HCT116 (cell line): ENCODE measurements at regions not wholly inside any gene's neighbourhood (a gene's known extent, or its start where the extent isn't known, plus 50 kb on each side); places are given as distances from the start of the nearest gene placed in this dataset.

Experiments
- EZH2 ChIP-seq: fragments of 200-600 bp; sonication (generic); IDR thresholded peaks from 2 replicates; pipeline ENCODE4 v1.6.1; 2017; ENCODE audit warnings: antibody characterized with exemption, mixed run types
- JUND ChIP-seq: IDR thresholded peaks from 2 replicates; pipeline ENCODE4 v1.6.1; 2012
- POLR2A ChIP-seq: IDR thresholded peaks from 2 replicates; pipeline ENCODE4 v1.7.0; 2011; ENCODE audit warnings: borderline replicate concordance; ENCODE audit not compliant: insufficient read depth, insufficient read length; ENCODE audit errors: extremely low read depth
- TF ChIP-seq, protein P1 (sequence below): IDR thresholded peaks from 2 replicates; pipeline ENCODE4 v1.6.1; 2012

DNA sequence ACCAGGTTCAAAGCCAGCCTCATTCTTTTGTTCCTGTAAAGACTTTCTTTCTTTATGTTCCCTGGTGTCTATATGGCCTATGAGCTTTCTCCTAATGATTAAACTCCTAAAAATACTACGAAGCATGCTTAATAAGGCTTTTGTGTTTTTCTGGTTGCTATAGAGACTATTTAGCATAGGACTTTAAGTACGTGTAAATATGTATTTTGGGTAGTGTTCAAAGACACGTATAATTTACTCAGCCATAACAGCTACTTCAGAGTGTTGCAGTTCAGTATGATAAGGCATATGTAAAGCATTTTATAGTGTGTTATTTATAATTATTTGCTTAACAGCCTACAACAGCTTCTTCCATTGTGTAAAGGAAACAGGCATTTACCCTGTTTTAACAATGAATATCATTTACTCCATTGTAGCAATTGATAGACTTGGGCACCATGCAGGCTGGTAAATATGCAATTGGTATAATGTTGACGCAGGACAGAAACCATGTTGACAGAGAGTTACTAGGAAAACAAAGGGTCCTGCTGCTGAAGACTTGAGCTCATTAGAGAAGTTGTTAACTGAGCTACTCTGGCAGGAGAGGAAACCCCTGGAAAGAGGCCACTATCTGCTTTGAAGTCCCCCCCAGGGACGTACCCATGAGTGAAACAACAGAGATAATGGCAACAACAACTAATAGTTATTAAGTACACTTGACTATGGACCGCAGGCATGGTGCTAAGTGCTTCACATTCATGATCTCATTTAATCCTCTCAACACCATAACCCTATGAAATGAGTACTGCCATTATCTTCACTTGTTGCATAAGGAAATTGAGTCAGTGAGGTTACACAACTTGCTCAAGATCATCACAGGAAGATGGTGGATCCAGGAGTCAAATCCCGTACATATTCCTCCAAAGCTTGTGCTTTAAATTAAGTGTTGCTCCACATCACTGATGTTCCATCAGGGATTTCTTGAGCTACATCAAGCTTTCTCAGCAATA, 342.2 kb upstream of the DYNLRB2 start:
- no peak for TF ChIP-seq POLR2A
- TF ChIP-seq, protein P1, sequence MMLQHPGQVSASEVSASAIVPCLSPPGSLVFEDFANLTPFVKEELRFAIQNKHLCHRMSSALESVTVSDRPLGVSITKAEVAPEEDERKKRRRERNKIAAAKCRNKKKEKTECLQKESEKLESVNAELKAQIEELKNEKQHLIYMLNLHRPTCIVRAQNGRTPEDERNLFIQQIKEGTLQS, result no peak
- TF ChIP-seq JUND, result no peak
- no peak for TF ChIP-seq EZH2
